ENCODE measurements at regions not wholly inside any gene's neighbourhood (a gene's known extent, or its start where the extent isn't known, plus 50 kb on each side); places are given as distances from the start of the nearest gene placed in this dataset.

- Histone ChIP-seq H3K4me2 (no peak overlapping the region), H4K20me1 (replicated peaks; ENCODE audit: insufficient read depth) (peaks cover 3% of the 10 kb centered on the region; the same call in 1 of the 2 replicates), H2AFZ (no peak overlapping the region), H3K79me2 (replicated peaks; ENCODE audit: insufficient read depth) (no peaks in the 10 kb centered on the region), H3K4me1 (ENCODE audit: insufficient read depth) (no peaks in the 10 kb centered on the region), H3F3A (replicated peaks; ENCODE audit: low read depth) (no peaks in the 10 kb centered on the region), H3K4me3 (no peak overlapping the region), H3K27ac (ENCODE audit: low read depth) (no peak overlapping the region), H3K9me2 (ENCODE audit: insufficient read depth) (peaks cover 5% of the 10 kb centered on the region; the same call in 1 of the 2 replicates), H3K36me3 (ENCODE audit: insufficient read depth) (no peaks in the 10 kb centered on the region), H3K27me3 (ENCODE audit: insufficient read depth) (no peaks in the 10 kb centered on the region)
- peaks cover 6% of the 10 kb centered on the region; the same call in 2 of the 3 replicates for H3K4me1 Mint-ChIP-seq
- DNase-seq (ENCODE audit: low spot score): no peak
- TF ChIP-seq EZH2 (IDR thresholded peaks at IDR 0.05; ENCODE audit: low read depth, unreplicated experiment) (no peak), JUNB (IDR thresholded peaks at IDR 0.05; ENCODE audit: unreplicated experiment) (no peak), CREB1 (CRISPR knock-in tag; IDR thresholded peaks at IDR 0.05; ENCODE audit: low read depth) (no peak), ZNF331 (CRISPR knock-in tag; IDR thresholded peaks at IDR 0.05; ENCODE audit: low read depth) (no peak), STAT1 (IDR thresholded peaks at IDR 0.05; ENCODE audit: unreplicated experiment) (no peak), EZH2phosphoT487 (IDR thresholded peaks at IDR 0.05; ENCODE audit: unreplicated experiment) (no peak), POLR2AphosphoS5 (IDR thresholded peaks at IDR 0.05; ENCODE audit: low read depth) (no peak), ZNF462 (CRISPR knock-in tag; IDR thresholded peaks at IDR 0.05) (no peak), NANOG (IDR thresholded peaks at IDR 0.05; ENCODE audit: borderline replicate concordance) (no peak), CTCF (conservative IDR thresholded peaks at IDR 0.05; ENCODE audit: low read depth in 2 of 2) (no peak), REST (IDR thresholded peaks at IDR 0.05; ENCODE audit: unreplicated experiment) (no peak), ZNF114 (CRISPR knock-in tag; IDR thresholded peaks at IDR 0.05) (no peak)
- TF ChIP-seq, protein P1, sequence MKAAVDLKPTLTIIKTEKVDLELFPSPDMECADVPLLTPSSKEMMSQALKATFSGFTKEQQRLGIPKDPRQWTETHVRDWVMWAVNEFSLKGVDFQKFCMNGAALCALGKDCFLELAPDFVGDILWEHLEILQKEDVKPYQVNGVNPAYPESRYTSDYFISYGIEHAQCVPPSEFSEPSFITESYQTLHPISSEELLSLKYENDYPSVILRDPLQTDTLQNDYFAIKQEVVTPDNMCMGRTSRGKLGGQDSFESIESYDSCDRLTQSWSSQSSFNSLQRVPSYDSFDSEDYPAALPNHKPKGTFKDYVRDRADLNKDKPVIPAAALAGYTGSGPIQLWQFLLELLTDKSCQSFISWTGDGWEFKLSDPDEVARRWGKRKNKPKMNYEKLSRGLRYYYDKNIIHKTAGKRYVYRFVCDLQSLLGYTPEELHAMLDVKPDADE (IDR thresholded peaks at IDR 0.05): no peak
- no peak for ATAC-seq
- H3K4me3 Mint-ChIP-seq: no peak overlapping the region
- H3K27me3 Mint-ChIP-seq (ENCODE audit: insufficient read depth, low read depth, poor library complexity): peaks cover 4% of the 10 kb centered on the region
- H3K36me3 Mint-ChIP-seq (ENCODE audit: low read depth): no peaks in the 10 kb centered on the region; the same call in 1 of the 3 replicates
- no peak overlapping the region for H3K27ac Mint-ChIP-seq
- H3K9me3 Mint-ChIP-seq: peaks cover 10% of the 10 kb centered on the region; the same call in 2 of the 3 replicates
Measured at GRCh38 chr10:2861632-2862210, 205.6 kb upstream of the PFKP start.
